ENCODE measurements at regions not wholly inside any gene's neighbourhood (a gene's known extent, or its start where the extent isn't known, plus 50 kb on each side); places are given as distances from the start of the nearest gene placed in this dataset.

DNA sequence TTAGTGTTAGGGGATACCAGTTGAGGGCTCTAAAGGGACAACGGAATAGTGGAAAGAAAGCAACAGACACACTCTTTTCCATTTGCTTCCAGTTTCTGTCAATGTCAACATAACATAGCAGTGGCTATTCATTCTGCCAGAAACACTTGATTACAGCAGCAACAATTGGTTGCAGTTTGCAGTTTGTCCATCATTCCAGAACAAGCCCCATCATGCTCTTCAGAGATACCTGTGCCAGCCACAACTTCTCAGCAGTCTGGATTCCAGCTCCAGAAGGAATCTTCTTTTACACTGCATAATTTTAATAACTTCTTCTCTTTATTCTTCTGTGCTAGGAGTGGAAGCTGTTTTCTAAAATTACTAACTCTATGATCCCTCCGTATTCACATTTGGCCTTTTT is 1521.4 kb downstream of the PLA2G4A start:
- no peak overlapping the region for H3K4me3 ChIP-seq (ENCODE audit: low read depth, low read length)
- TF ChIP-seq CTCF (IDR thresholded peaks at IDR 0.05; ENCODE audit: borderline replicate concordance, insufficient read depth, low read depth, low read length), result no peak

- H3K4me3 ChIP-seq (ENCODE audit: low read depth, low read length), result no peak overlapping the region
- TF ChIP-seq CTCF (IDR thresholded peaks at IDR 0.05; ENCODE audit: borderline replicate concordance, insufficient read depth, low read depth, low read length), result no peak
Measured at GRCh38 chr1:188355082-188355481, 1526.3 kb downstream of the PLA2G4A start.

DNA sequence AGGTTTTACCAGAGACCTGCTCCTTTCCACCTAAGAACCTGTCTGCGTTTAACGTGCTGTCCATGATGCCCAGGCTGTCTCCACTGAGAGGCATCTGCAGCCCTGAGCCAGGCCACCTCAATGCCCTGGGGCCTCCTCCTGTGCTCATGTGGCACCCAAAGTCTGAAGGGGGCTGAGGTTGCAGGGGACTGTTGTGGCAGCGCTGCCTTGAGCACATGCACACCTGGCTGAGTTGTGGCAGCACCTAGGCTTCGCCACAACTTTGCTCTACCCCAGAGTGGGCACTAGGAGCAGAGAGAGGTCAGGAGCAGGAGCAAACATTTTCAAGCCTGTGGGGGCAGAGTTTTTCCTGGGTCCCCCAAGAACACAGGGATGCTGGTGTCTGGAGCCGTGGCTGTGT is 1527.1 kb downstream of the PLA2G4A start:
- no peak overlapping the region for H3K4me3 ChIP-seq (ENCODE audit: low read depth, low read length)
- no peak for TF ChIP-seq CTCF (IDR thresholded peaks at IDR 0.05; ENCODE audit: borderline replicate concordance, insufficient read depth, low read depth, low read length)

DNA sequence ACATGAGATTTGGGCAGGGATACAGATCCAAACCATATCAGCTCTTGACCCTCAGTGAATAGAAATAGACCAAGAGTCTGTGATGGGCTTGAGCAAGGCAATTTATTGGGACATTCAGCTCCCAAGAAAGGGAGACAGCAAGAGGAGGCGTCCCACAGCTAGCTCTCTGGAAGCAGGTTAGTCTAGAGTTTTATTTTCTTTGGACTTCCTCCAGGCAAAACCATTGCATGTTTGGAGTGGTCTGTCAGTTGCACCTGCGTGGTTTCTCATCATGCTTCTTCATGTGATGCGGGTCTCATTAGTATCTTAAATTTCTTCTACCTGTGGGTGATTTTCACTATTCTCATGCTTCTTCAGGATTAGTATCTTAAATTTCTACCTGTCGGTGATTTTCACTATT is 1530.6 kb downstream of the PLA2G4A start:
- no peak overlapping the region for H3K4me3 ChIP-seq (ENCODE audit: low read depth, low read length)
- no peak for TF ChIP-seq CTCF (IDR thresholded peaks at IDR 0.05; ENCODE audit: borderline replicate concordance, insufficient read depth, low read depth, low read length)

GRCh38 chr1:188363943-188364342 is 1535.2 kb downstream of the PLA2G4A start:
- no peak for TF ChIP-seq CTCF (IDR thresholded peaks at IDR 0.05; ENCODE audit: borderline replicate concordance, insufficient read depth, low read depth, low read length)
- H3K4me3 ChIP-seq (ENCODE audit: low read depth, low read length), result no peak overlapping the region

DNA sequence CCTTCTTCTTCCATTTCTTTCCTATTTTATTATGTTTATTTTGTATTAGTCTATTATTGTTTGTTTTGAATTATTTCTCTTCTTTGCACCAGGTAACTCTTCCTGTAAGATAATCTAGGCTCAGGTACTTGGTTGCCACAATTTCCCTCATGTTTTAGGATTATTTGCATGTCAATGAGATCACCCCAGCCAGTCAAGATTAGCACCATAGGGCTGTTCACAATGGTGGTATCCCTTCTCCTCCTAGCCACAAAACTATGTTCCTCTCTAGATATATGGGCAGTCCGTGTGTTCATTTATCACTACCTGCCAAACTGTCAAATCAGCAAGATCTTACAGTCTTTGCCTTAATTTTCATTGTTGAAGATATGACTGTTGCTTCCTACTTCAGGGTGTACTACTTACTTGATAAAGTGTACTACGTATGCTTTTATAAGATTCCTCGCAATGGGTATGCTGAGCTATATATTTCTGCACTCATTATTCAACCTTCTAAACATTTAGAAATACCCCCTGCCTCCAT is 1536.2 kb downstream of the PLA2G4A start:
- no peak for TF ChIP-seq CTCF (IDR thresholded peaks at IDR 0.05; ENCODE audit: borderline replicate concordance, insufficient read depth, low read depth, low read length)

GRCh38 chr1:188365874-188366273 is 1537.1 kb downstream of the PLA2G4A start:
- H3K4me3 ChIP-seq (ENCODE audit: low read depth, low read length), result no peak overlapping the region
- no peak for TF ChIP-seq CTCF (IDR thresholded peaks at IDR 0.05; ENCODE audit: borderline replicate concordance, insufficient read depth, low read depth, low read length)

More for the DNA sequence above, 1536.2 kb downstream of the PLA2G4A start:
- H3K4me3 ChIP-seq (ENCODE audit: low read depth, low read length), result no peak overlapping the region

Data from GM12875 (cell line).